Fibroblast of lung (primary cell): ENCODE measurements at regions not wholly inside any gene's neighbourhood (a gene's known extent, or its start where the extent isn't known, plus 50 kb on each side); places are given as distances from the start of the nearest gene placed in this dataset.

Experiments
- DNase-seq, 2 donors: peaks; one replicate each; pipeline versions ENCODE4 v3.0.0 to v3.0.0-alpha.2; 2010; ENCODE audit warnings: low read depth in 2 of 2
- H2AFZ ChIP-seq: 2 replicates; pipeline ENCODE4 v1.5.1; 2012; ENCODE audit warnings: low read length, control low read depth, inconsistent platforms
- H3K27ac ChIP-seq: 2 replicates; pipeline ENCODE4 v1.5.1; 2011; ENCODE audit warnings: low read length, control low read depth; ENCODE audit not compliant: insufficient read depth
- H3K27me3 ChIP-seq: 2 replicates; pipeline ENCODE4 v1.5.1; 2011; ENCODE audit warnings: mild to moderate bottlenecking, low read length; ENCODE audit not compliant: control insufficient read depth, insufficient read depth
- H3K36me3 ChIP-seq: 2 replicates; pipeline ENCODE4 v1.5.1; 2011; ENCODE audit warnings: low read length; ENCODE audit not compliant: control insufficient read depth, insufficient read depth
- H3K4me1 ChIP-seq: 2 replicates; pipeline ENCODE4 v1.5.1; 2011; ENCODE audit warnings: low read length; ENCODE audit not compliant: control insufficient read depth, insufficient read depth; ENCODE audit errors: extremely low read depth
- H3K4me2 ChIP-seq: 2 replicates; pipeline ENCODE4 v1.5.1; 2011; ENCODE audit warnings: low read length, control low read depth; ENCODE audit not compliant: insufficient read depth; ENCODE audit errors: extremely low read depth
- H3K4me3 ChIP-seq, 4 experiments: fragments of 200-600 bp in 1 of 4; sonication (generic) in 1 of 4; replicated peaks in 1 of 4; 2 replicates each; pipeline ENCODE4 v1.5.1; 2011 to 2016; ENCODE audit warnings: low read length in 4 of 4, low read depth in 3 of 4, mild to moderate bottlenecking in 3 of 4, control low read depth in 2 of 4, inconsistent platforms in 1 of 4, mixed read lengths in 1 of 4; ENCODE audit not compliant: insufficient read depth in 1 of 4; ENCODE audit errors: control extremely low read depth in 1 of 4
- H3K79me2 ChIP-seq: 2 replicates; pipeline ENCODE4 v1.5.1; 2012; ENCODE audit warnings: mild to moderate bottlenecking, low read length, inconsistent platforms; ENCODE audit not compliant: control insufficient read depth, insufficient read depth
- H3K9ac ChIP-seq: 2 replicates; pipeline ENCODE4 v1.5.1; 2011; ENCODE audit warnings: mild to moderate bottlenecking, low read length, control low read depth; ENCODE audit not compliant: insufficient read depth
- H3K9me3 ChIP-seq: 2 replicates; pipeline ENCODE4 v1.5.1; 2012; ENCODE audit warnings: low read depth, low read length; ENCODE audit not compliant: control insufficient read depth, insufficient read depth
- H4K20me1 ChIP-seq: 2 replicates; pipeline ENCODE4 v1.5.1; 2011; ENCODE audit warnings: low read length; ENCODE audit not compliant: control insufficient read depth, insufficient read depth; ENCODE audit errors: extremely low read depth
- CTCF ChIP-seq, 2 donors: IDR thresholded peaks in 1 of 2; conservative IDR thresholded peaks in 1 of 2; 1 replicate in 1 of 2; 2 replicates in 1 of 2; pipeline ENCODE4 v1.5.1; 2011 to 2012; ENCODE audit warnings: low read length in 2 of 2, control low read depth in 1 of 2, inconsistent platforms in 1 of 2, low read depth in 1 of 2, mild to moderate bottlenecking in 1 of 2
- EZH2 ChIP-seq: IDR thresholded peaks from 2 replicates; pipeline ENCODE4 v1.5.1; 2012; ENCODE audit warnings: low read length, control low read depth, mild to moderate bottlenecking; ENCODE audit errors: missing control alignments

- Histone ChIP-seq H3K9ac (no peak overlapping the region), H2AFZ (no peak overlapping the region), H3K27me3 (no peaks in the 10 kb centered on the region), H3K9me3 (no peaks in the 10 kb centered on the region), H3K79me2 (no peaks in the 10 kb centered on the region), H3K36me3 (no peaks in the 10 kb centered on the region), H3K4me2 (no peak overlapping the region), H3K4me1 (no peaks in the 10 kb centered on the region), H3K4me3 (no peak overlapping the region), H4K20me1 (no peaks in the 10 kb centered on the region), H3K27ac (no peak overlapping the region)
- no peak for TF ChIP-seq EZH2
- no peak for TF ChIP-seq CTCF (conservative IDR thresholded peaks at IDR 0.05 in 1 of 2, IDR thresholded peaks at IDR 0.05 in 1 of 2; ENCODE audit: low read depth in 1 of 2, low read length in 2 of 2)
- DNase-seq: no peak
Measured at GRCh38 chr2:6072768-6073167, 380.6 kb downstream of the SOX11 start.

GRCh38 chr2:6073191-6074088, 381.3 kb downstream of the SOX11 start:
- H3K4me2 ChIP-seq: no peak overlapping the region
- H2AFZ ChIP-seq: no peak overlapping the region
- H3K4me1 ChIP-seq: no peaks in the 10 kb centered on the region
- no peaks in the 10 kb centered on the region for H4K20me1 ChIP-seq
- no peak overlapping the region for H3K9ac ChIP-seq
- H3K4me3 ChIP-seq: no peak overlapping the region
- H3K79me2 ChIP-seq: no peaks in the 10 kb centered on the region
- peak; percentile 40 to 89 for DNase-seq
- H3K27ac ChIP-seq: no peak overlapping the region
- no peaks in the 10 kb centered on the region for H3K9me3 ChIP-seq
- no peaks in the 10 kb centered on the region for H3K36me3 ChIP-seq
- TF ChIP-seq EZH2 (no peak), CTCF (conservative IDR thresholded peaks at IDR 0.05 in 1 of 2, IDR thresholded peaks at IDR 0.05 in 1 of 2; ENCODE audit: low read depth in 1 of 2, low read length in 2 of 2) (no peak)
- H3K27me3 ChIP-seq: no peaks in the 10 kb centered on the region

DNA sequence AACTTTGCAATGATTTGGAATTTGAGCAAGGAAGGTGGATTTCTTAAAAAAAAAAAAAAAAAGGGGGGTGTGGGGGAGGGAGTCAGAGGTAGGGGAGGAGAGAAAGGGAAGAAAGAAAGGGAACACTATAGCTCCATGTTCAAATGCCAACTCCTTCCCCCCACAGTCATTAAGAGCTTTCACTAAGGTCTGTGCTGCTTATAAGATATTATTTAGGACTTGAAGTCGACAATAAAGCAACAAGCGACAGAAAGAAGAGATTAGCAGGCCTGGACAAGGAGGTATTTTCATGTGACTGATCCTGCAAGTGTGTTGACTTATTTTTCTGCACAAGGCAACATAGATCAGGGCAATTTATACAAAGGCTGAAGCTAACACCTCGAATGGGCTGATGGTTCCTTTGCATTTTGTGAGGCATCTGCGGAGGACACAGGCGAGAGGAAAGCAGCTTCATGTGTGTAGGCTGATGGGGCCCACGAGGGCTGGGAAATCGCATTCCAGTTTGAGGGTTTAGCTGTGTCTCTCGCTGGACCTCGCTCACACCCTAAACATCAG, 382.0 kb downstream of the SOX11 start:
- TF ChIP-seq CTCF (conservative IDR thresholded peaks at IDR 0.05 in 1 of 2, IDR thresholded peaks at IDR 0.05 in 1 of 2; ENCODE audit: low read depth in 1 of 2, low read length in 2 of 2): no peak
- no peak for TF ChIP-seq EZH2
- Histone ChIP-seq H3K4me1 (no peaks in the 10 kb centered on the region), H3K27ac (no peak overlapping the region), H3K9me3 (no peaks in the 10 kb centered on the region), H3K36me3 (no peaks in the 10 kb centered on the region), H3K79me2 (no peaks in the 10 kb centered on the region), H3K4me3 (no peak overlapping the region), H3K9ac (no peak overlapping the region), H3K4me2 (no peak overlapping the region), H2AFZ (no peak overlapping the region), H4K20me1 (no peaks in the 10 kb centered on the region), H3K27me3 (no peaks in the 10 kb centered on the region)
- DNase-seq: no peak
